Mesendoderm (in vitro differentiated cells): ENCODE measurements at regions not wholly inside any gene's neighbourhood (a gene's known extent, or its start where the extent isn't known, plus 50 kb on each side); places are given as distances from the start of the nearest gene placed in this dataset.

Experiments
- DNase-seq: peaks from one replicate; pipeline ENCODE4 v3.0.0; 2013
- H2AK5ac ChIP-seq: 2 replicates; pipeline ENCODE4 v1.6.1; 2013; ENCODE audit warnings: low read length, inconsistent platforms
- H2BK120ac ChIP-seq: 2 replicates; pipeline ENCODE4 v1.6.1; 2013; ENCODE audit warnings: low read depth, mild to moderate bottlenecking, low read length, moderate library complexity, mixed read lengths
- H2BK15ac ChIP-seq: replicated peaks from 2 replicates; pipeline ENCODE4 v1.6.1; 2013; ENCODE audit warnings: low read depth, mild to moderate bottlenecking, moderate library complexity
- H2BK5ac ChIP-seq: 2 replicates; pipeline ENCODE4 v1.6.1; 2013; ENCODE audit warnings: low read length, inconsistent platforms
- H3K18ac ChIP-seq: 2 replicates; pipeline ENCODE4 v1.6.1; 2013; ENCODE audit warnings: mild to moderate bottlenecking, low read length, mixed read lengths
- H3K23ac ChIP-seq: one replicate; pipeline ENCODE4 v1.6.1; 2013; ENCODE audit warnings: low read length
- H3K27ac ChIP-seq: 2 replicates; pipeline ENCODE4 v1.5.1; 2013; ENCODE audit warnings: low read depth, mild to moderate bottlenecking, inconsistent platforms, low read length, moderate library complexity
- H3K27me3 ChIP-seq: 2 replicates; pipeline ENCODE4 v1.6.1; 2013; ENCODE audit warnings: low read length, control low read depth, mild to moderate bottlenecking, inconsistent platforms; ENCODE audit not compliant: insufficient read depth, poor library complexity
- H3K36me3 ChIP-seq: 2 replicates; pipeline ENCODE4 v1.6.1; 2013; ENCODE audit warnings: low read length, inconsistent platforms; ENCODE audit not compliant: control insufficient read depth, insufficient read depth
- H3K4ac ChIP-seq: one replicate; pipeline ENCODE4 v1.6.1; 2013; ENCODE audit warnings: low read depth, mild to moderate bottlenecking, low read length, moderate library complexity
- H3K4me1 ChIP-seq: 2 replicates; pipeline ENCODE4 v1.6.1; 2013; ENCODE audit warnings: low read depth, low read length, inconsistent platforms; ENCODE audit not compliant: control insufficient read depth
- H3K4me2 ChIP-seq: 2 replicates; pipeline ENCODE4 v1.6.1; 2013; ENCODE audit warnings: low read length
- H3K4me3 ChIP-seq: 2 replicates; pipeline ENCODE4 v1.5.1; 2013; ENCODE audit warnings: mild to moderate bottlenecking, low read length
- H3K56ac ChIP-seq: one replicate; pipeline ENCODE4 v1.6.1; 2013; ENCODE audit warnings: low read length
- H3K79me1 ChIP-seq: 2 replicates; pipeline ENCODE4 v1.6.1; 2013; ENCODE audit warnings: low read length, inconsistent platforms
- H3K79me2 ChIP-seq: 2 replicates; pipeline ENCODE4 v1.6.1; 2013; ENCODE audit warnings: mild to moderate bottlenecking, low read length; ENCODE audit not compliant: control insufficient read depth, insufficient read depth
- H3K9ac ChIP-seq: 2 replicates; pipeline ENCODE4 v1.6.1; 2013; ENCODE audit warnings: low read length, inconsistent platforms
- H4K5ac ChIP-seq: one replicate; pipeline ENCODE4 v1.6.1; 2013; ENCODE audit warnings: low read length
- H4K8ac ChIP-seq: one replicate; pipeline ENCODE4 v1.6.1; 2013; ENCODE audit warnings: low read depth, mild to moderate bottlenecking, control low read depth, low read length, moderate library complexity
- WGBS: extraction: QIAGEN DNeasy Blood & Tissue Kit; methylation state at CpG from one replicate; pipeline ENCODE4 v1.1.7; 2013; ENCODE audit warnings: low lambda C conversion rate, missing lambda C conversion rate; ENCODE audit not compliant: insufficient coverage; ENCODE audit errors: extremely low coverage; 5-methylcytosine and 5-hydroxymethylcytosine counted together

GRCh38 chr1:115429241-115429640, 91.2 kb upstream of the NGF start:
- no peak overlapping the region for H4K8ac ChIP-seq
- H3K27me3 ChIP-seq = no peaks in the 10 kb centered on the region
- DNase-seq = no peak
- no peaks in the 10 kb centered on the region for H3K79me1 ChIP-seq
- H3K4me1 ChIP-seq = no peaks in the 10 kb centered on the region
- H2BK120ac ChIP-seq = no peak overlapping the region
- H3K79me2 ChIP-seq = no peaks in the 10 kb centered on the region
- no peak overlapping the region for H3K23ac ChIP-seq
- H3K56ac ChIP-seq = no peak overlapping the region
- no peak overlapping the region for H3K27ac ChIP-seq
- WGBS = no CpG with 5 or more reads among the region's 2 CpGs
- no peak overlapping the region for H3K4me2 ChIP-seq
- no peak overlapping the region for H3K9ac ChIP-seq
- H3K4me3 ChIP-seq = no peak overlapping the region
- H3K18ac ChIP-seq = no peak overlapping the region
- H2BK5ac ChIP-seq = no peak overlapping the region
- no peak overlapping the region for H2AK5ac ChIP-seq
- H4K5ac ChIP-seq = no peak overlapping the region
- H3K4ac ChIP-seq = no peak overlapping the region
- H3K36me3 ChIP-seq = no peaks in the 10 kb centered on the region
- H2BK15ac ChIP-seq = no peak overlapping the region

DNA sequence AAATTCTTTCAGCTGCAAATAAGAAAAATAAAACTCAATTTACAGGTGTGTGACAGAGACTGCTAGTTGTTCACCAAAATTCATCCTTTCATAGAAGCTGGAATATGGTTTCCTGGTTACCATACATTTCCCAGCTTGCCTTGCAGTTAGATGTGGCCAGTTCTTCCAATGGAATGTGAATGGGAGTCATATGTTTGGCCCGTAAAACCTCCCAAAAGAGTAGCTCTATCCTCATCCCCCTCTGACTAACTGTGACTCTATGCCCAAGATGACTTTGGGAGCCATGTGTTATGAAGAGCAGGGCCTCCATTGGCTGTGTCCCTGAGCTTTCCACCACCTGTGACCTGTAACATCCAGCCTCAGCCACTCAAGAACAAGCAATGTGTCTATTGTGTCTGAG, 90.6 kb upstream of the NGF start:
- H3K79me1 ChIP-seq = no peaks in the 10 kb centered on the region
- H2AK5ac ChIP-seq = no peak overlapping the region
- H3K56ac ChIP-seq = no peak overlapping the region
- H3K4ac ChIP-seq = no peak overlapping the region
- H3K4me3 ChIP-seq = no peak overlapping the region
- H3K23ac ChIP-seq = no peak overlapping the region
- H2BK15ac ChIP-seq = no peak overlapping the region
- H2BK5ac ChIP-seq = no peak overlapping the region
- no peaks in the 10 kb centered on the region for H3K79me2 ChIP-seq
- DNase-seq = no peak
- H2BK120ac ChIP-seq = no peak overlapping the region
- H3K27ac ChIP-seq = no peak overlapping the region
- H4K5ac ChIP-seq = no peak overlapping the region
- H3K27me3 ChIP-seq = no peaks in the 10 kb centered on the region
- H3K4me2 ChIP-seq = no peak overlapping the region
- H3K9ac ChIP-seq = no peak overlapping the region
- H3K18ac ChIP-seq = no peak overlapping the region
- no peaks in the 10 kb centered on the region for H3K4me1 ChIP-seq
- no peak overlapping the region for H4K8ac ChIP-seq
- no CpG with 5 or more reads among the region's 1 CpG for WGBS
- H3K36me3 ChIP-seq = no peaks in the 10 kb centered on the region

DNA sequence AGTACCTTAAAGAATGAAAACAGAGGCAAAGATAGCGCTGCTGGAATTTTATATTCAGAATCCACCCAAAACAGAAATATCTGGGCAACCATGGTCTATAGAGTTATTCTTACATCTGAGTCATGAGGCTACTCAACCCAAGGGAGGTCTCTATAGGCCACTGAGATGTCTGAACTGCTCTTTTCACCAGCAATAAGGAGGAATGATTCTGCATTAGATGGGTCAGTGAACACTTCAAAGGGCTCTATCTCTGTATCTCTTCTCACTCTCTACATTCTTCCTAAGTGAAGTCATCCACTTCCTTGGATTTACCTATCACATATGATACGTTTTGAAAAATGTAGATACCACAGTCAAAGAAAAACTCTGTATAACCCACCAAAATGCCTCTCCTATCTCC, 90.2 kb upstream of the NGF start:
- Histone ChIP-seq H3K27me3 (no peaks in the 10 kb centered on the region), H3K4me1 (no peaks in the 10 kb centered on the region)
- no CpG with 5 or more reads among the region's 2 CpGs for WGBS

DNA sequence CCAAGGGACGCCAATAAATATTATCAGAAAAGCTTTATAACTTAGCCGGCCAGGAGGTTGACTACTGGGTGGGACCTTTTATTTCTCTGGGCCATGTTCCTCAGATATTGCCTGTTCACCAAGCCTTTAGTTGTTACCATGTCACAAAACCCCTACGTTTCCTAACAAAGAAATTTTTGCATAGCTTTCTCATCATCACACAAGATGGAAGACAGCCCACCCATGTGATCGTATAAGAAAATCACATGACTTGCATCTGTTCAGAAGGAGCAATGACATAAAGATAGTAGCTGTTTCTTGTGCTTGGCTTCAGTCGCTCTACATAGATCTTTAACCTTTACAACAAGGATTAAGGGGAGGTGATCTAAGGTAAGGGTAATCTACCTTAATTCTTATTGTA, 88.9 kb upstream of the NGF start:
- Histone ChIP-seq H3K4me2 (no peak overlapping the region), H4K8ac (no peak overlapping the region), H3K4ac (no peak overlapping the region), H3K4me1 (no peaks in the 10 kb centered on the region), H3K56ac (no peak overlapping the region), H3K79me1 (no peaks in the 10 kb centered on the region), H4K5ac (no peak overlapping the region), H2AK5ac (no peak overlapping the region), H2BK15ac (no peak overlapping the region), H3K18ac (no peak overlapping the region), H3K4me3 (no peak overlapping the region), H3K27me3 (no peaks in the 10 kb centered on the region), H3K27ac (no peak overlapping the region), H3K9ac (no peak overlapping the region), H3K79me2 (no peaks in the 10 kb centered on the region), H2BK5ac (no peak overlapping the region), H3K23ac (no peak overlapping the region), H3K36me3 (no peaks in the 10 kb centered on the region), H2BK120ac (no peak overlapping the region)
- no peak for DNase-seq
- WGBS = no CpG with 5 or more reads among the region's 5 CpGs

More for the DNA sequence above, 90.2 kb upstream of the NGF start:
- no peak overlapping the region for H2BK15ac ChIP-seq
- no peak overlapping the region for H3K4ac ChIP-seq
- no peak overlapping the region for H2AK5ac ChIP-seq
- H3K56ac ChIP-seq = no peak overlapping the region
- H3K79me2 ChIP-seq = no peaks in the 10 kb centered on the region
- H3K4me3 ChIP-seq = no peak overlapping the region
- H4K8ac ChIP-seq = no peak overlapping the region
- no peak overlapping the region for H3K4me2 ChIP-seq
- no peak overlapping the region for H4K5ac ChIP-seq
- H3K23ac ChIP-seq = no peak overlapping the region
- H3K27ac ChIP-seq = no peak overlapping the region
- no peak overlapping the region for H3K9ac ChIP-seq
- no peak overlapping the region for H3K18ac ChIP-seq
- H3K79me1 ChIP-seq = no peaks in the 10 kb centered on the region
- DNase-seq = peak; percentile 51
- no peak overlapping the region for H2BK120ac ChIP-seq
- H3K36me3 ChIP-seq = no peaks in the 10 kb centered on the region
- no peak overlapping the region for H2BK5ac ChIP-seq

DNA sequence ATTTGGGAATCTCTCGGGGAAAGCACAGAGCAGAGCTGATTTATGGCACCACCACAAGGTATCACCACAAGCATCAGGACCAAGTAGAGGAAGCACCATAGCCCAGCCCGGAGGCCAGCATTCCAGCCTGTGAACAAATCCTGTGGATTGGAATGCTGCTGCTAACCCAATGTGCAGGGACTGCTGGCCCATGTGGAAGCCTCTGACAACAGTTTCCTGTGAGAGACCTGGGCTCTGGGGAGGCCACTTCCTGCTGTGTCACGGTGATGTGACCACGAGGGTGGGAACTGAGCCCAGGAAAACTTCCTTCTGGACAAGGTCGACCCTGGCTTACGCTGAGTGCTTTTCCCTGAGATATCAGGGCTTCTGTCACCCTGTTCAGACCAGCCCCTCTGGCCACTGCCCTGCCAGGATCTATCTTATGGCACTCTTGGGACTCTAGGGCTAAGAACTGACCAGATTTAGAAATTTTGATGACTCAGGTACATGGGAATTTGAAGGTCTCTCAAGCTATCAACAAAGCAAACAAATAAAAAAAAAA, 88.3 kb upstream of the NGF start:
- WGBS = no CpG with 5 or more reads among the region's 6 CpGs
- H3K23ac ChIP-seq = no peak overlapping the region
- H3K9ac ChIP-seq = no peak overlapping the region
- no peak overlapping the region for H4K5ac ChIP-seq
- no peaks in the 10 kb centered on the region for H3K36me3 ChIP-seq
- no peak overlapping the region for H4K8ac ChIP-seq
- no peaks in the 10 kb centered on the region for H3K4me1 ChIP-seq
- no peak overlapping the region for H2BK120ac ChIP-seq
- no peaks in the 10 kb centered on the region for H3K79me1 ChIP-seq
- H3K4ac ChIP-seq = no peak overlapping the region
- H3K4me3 ChIP-seq = no peak overlapping the region
- H3K18ac ChIP-seq = no peak overlapping the region
- no peaks in the 10 kb centered on the region for H3K79me2 ChIP-seq
- H3K4me2 ChIP-seq = no peak overlapping the region
- no peak overlapping the region for H2BK15ac ChIP-seq
- no peaks in the 10 kb centered on the region for H3K27me3 ChIP-seq
- H3K27ac ChIP-seq = no peak overlapping the region
- peak; percentile 80 for DNase-seq
- H2BK5ac ChIP-seq = no peak overlapping the region
- no peak overlapping the region for H3K56ac ChIP-seq
- H2AK5ac ChIP-seq = no peak overlapping the region

- no peak overlapping the region for H4K8ac ChIP-seq
- no peaks in the 10 kb centered on the region for H3K36me3 ChIP-seq
Measured at GRCh38 chr1:115425442-115425841, 87.4 kb upstream of the NGF start.

More at GRCh38 chr1:115425442-115425841, 87.4 kb upstream of the NGF start:
- no peak overlapping the region for H3K23ac ChIP-seq
- no peak overlapping the region for H3K4me2 ChIP-seq
- no peak for DNase-seq
- no peak overlapping the region for H3K9ac ChIP-seq
- H2BK15ac ChIP-seq = no peak overlapping the region
- no peak overlapping the region for H3K4me3 ChIP-seq
- H3K27me3 ChIP-seq = no peaks in the 10 kb centered on the region
- no peak overlapping the region for H4K5ac ChIP-seq
- H3K18ac ChIP-seq = no peak overlapping the region
- no peak overlapping the region for H2BK5ac ChIP-seq
- no peaks in the 10 kb centered on the region for H3K79me2 ChIP-seq
- H3K79me1 ChIP-seq = no peaks in the 10 kb centered on the region
- H2BK120ac ChIP-seq = no peak overlapping the region
- H3K4me1 ChIP-seq = no peaks in the 10 kb centered on the region
- H3K4ac ChIP-seq = no peak overlapping the region
- WGBS = no CpG with 5 or more reads among the region's 5 CpGs
- no peak overlapping the region for H3K27ac ChIP-seq
- no peak overlapping the region for H3K56ac ChIP-seq
- no peak overlapping the region for H2AK5ac ChIP-seq
